Small intestine (tissue), 7 donors: ENCODE measurements at regions not wholly inside any gene's neighbourhood (a gene's known extent, or its start where the extent isn't known, plus 50 kb on each side); places are given as distances from the start of the nearest gene placed in this dataset.
"Not testable (repeated sequence)": the region's sequence is repeated elsewhere in the genome, so short reads cannot be mapped to it uniquely, and the experiment has no call there.

Experiments used
- DNase-seq, 2 donors: peaks; one replicate each; pipeline versions ENCODE4 v3.0.0 to v3.0.0-alpha.2; 2013
- FAIRE-seq: peaks from 2 replicates; lab custom pipeline; 2012; peaks lifted over from hg19 to GRCh38; lab: Jason Lieb, UNC
- H3K27ac ChIP-seq, 3 donors: one replicate each; pipeline ENCODE4 v1.5.1; 2013; ENCODE audit warnings: low read length in 2 of 3, mild to moderate bottlenecking in 2 of 3, control low read depth in 1 of 3, inconsistent platforms in 1 of 3, low read depth in 1 of 3, moderate library complexity in 1 of 3
- H3K27me3 ChIP-seq, 3 donors: one replicate each; pipeline ENCODE4 v1.6.1; 2013; ENCODE audit warnings: low read length in 3 of 3, inconsistent platforms in 1 of 3; ENCODE audit not compliant: control insufficient read depth in 3 of 3, insufficient read depth in 3 of 3
- H3K36me3 ChIP-seq, 3 donors: one replicate each; pipeline ENCODE4 v1.6.1; 2013; ENCODE audit warnings: low read length in 3 of 3, inconsistent platforms in 1 of 3, low read depth in 1 of 3, mild to moderate bottlenecking in 1 of 3, moderate library complexity in 1 of 3; ENCODE audit not compliant: control insufficient read depth in 3 of 3, insufficient read depth in 2 of 3
- H3K4me1 ChIP-seq, 3 donors: one replicate each; pipeline ENCODE4 v1.6.1; 2013; ENCODE audit warnings: low read length in 2 of 3, inconsistent platforms in 1 of 3, low read depth in 1 of 3, mild to moderate bottlenecking in 1 of 3, moderate library complexity in 1 of 3; ENCODE audit not compliant: control insufficient read depth in 3 of 3, insufficient read depth in 2 of 3
- H3K4me3 ChIP-seq, 3 donors: one replicate each; pipeline ENCODE4 v1.5.1; 2013; ENCODE audit warnings: low read length in 3 of 3, control low read depth in 1 of 3, inconsistent platforms in 1 of 3, low read depth in 1 of 3, mild to moderate bottlenecking in 1 of 3, moderate library complexity in 1 of 3
- H3K9me3 ChIP-seq, 2 donors: one replicate each; pipeline ENCODE4 v1.6.1; 2013; ENCODE audit warnings: low read depth in 1 of 2, low read length in 1 of 2; ENCODE audit not compliant: control insufficient read depth in 2 of 2, insufficient read depth in 1 of 2
- WGBS, 3 donors: extraction: QIAGEN DNeasy Blood & Tissue Kit; methylation state at CpG; one replicate each; pipeline ENCODE4 v1.1.7; 2013; 5-methylcytosine and 5-hydroxymethylcytosine counted together
- donor health status: healthy with polysubstance abuse.
- donor health status: control.
- donor health status: control.
- donor health status: Bipolar disorder and iron deficiency.
- donor health status: healthy.

- Histone ChIP-seq H3K4me3 (no peak overlapping the region), H3K4me1 (no peaks in the 10 kb centered on the region), H3K27me3 (no peaks in the 10 kb centered on the region), H3K27ac (no peak overlapping the region), H3K9me3 (peaks cover 0 to 3% of the 10 kb centered on the region in 2 donors), H3K36me3 (no peaks in the 10 kb centered on the region)
- DNase-seq (no peak), FAIRE-seq (no peak)
- 68 to 83% (median 80%) methylated on average over 13 of the region's 13 CpGs for WGBS, 3 donors
These were observed 339.8 kb upstream of the FRG1 start for GRCh38 chr4:189600718-189601435.

- 71 to 79% (median 79%) methylated on average over 3 of the region's 3 CpGs for WGBS, 3 donors
- not testable (repeated sequence) for FAIRE-seq, H3K9me3 ChIP-seq, H3K36me3 ChIP-seq, H3K4me1 ChIP-seq, H3K27me3 ChIP-seq, H3K4me3 ChIP-seq, H3K27ac ChIP-seq, DNase-seq
These were observed 337.8 kb upstream of the FRG1 start for GRCh38 chr4:189602827-189603226.

GRCh38 chr4:189610571-189610970, 330.1 kb upstream of the FRG1 start:
- H3K9me3 ChIP-seq, H3K27me3 ChIP-seq, H3K36me3 ChIP-seq, H3K27ac ChIP-seq, DNase-seq, H3K4me3 ChIP-seq, FAIRE-seq, H3K4me1 ChIP-seq: not testable (repeated sequence)
- WGBS, 3 donors, result 73 to 89% (median 84%) methylated on average over 3 to 4 of the region's 4 CpGs

- Histone ChIP-seq H3K4me1 (no peaks in the 10 kb centered on the region), H3K9me3 (peaks cover 0 to 8% of the 10 kb centered on the region in 2 donors), H3K27ac (no peak overlapping the region), H3K36me3 (no peaks in the 10 kb centered on the region), H3K4me3 (no peak overlapping the region), H3K27me3 (no peaks in the 10 kb centered on the region)
- WGBS, 3 donors, result 63 to 70% (median 64%) methylated on average over 4 of the region's 4 CpGs
- peak in 1 of 2 donors; percentile 3 for DNase-seq
- no peak for FAIRE-seq
These were observed 327.5 kb upstream of the FRG1 start for GRCh38 chr4:189613207-189613606.

- DNase-seq, result no peak
- Histone ChIP-seq H3K4me3 (no peak overlapping the region), H3K27me3 (no peaks in the 10 kb centered on the region), H3K9me3 (peaks cover 0 to 8% of the 10 kb centered on the region in 2 donors), H3K36me3 (no peaks in the 10 kb centered on the region), H3K27ac (no peak overlapping the region), H3K4me1 (no peaks in the 10 kb centered on the region)
- WGBS, 3 donors, result 88 to 98% (median 93%) methylated on average over 20 to 22 of the region's 22 CpGs
- FAIRE-seq, result no peak
These were observed 325.4 kb upstream of the FRG1 start for GRCh38 chr4:189615217-189615663.

GRCh38 chr4:189617741-189618140, 322.9 kb upstream of the FRG1 start:
- not testable (repeated sequence) for H3K36me3 ChIP-seq, FAIRE-seq, H3K9me3 ChIP-seq, H3K27ac ChIP-seq, H3K4me3 ChIP-seq, H3K27me3 ChIP-seq, H3K4me1 ChIP-seq, DNase-seq
- WGBS, 3 donors, result 72 to 84% (median 77%) methylated on average over 5 of the region's 5 CpGs

GRCh38 chr4:189619441-189620250, 321.0 kb upstream of the FRG1 start:
- FAIRE-seq, H3K27me3 ChIP-seq, DNase-seq, H3K9me3 ChIP-seq, H3K27ac ChIP-seq, H3K4me1 ChIP-seq, H3K4me3 ChIP-seq, H3K36me3 ChIP-seq: not testable (repeated sequence)
- WGBS, 3 donors, result 67 to 82% (median 77%) methylated on average over 8 of the region's 8 CpGs

GRCh38 chr4:189622574-189622973, 318.1 kb upstream of the FRG1 start:
- H3K36me3 ChIP-seq, H3K4me1 ChIP-seq, H3K4me3 ChIP-seq, FAIRE-seq, H3K27me3 ChIP-seq, H3K9me3 ChIP-seq, H3K27ac ChIP-seq: not testable (repeated sequence)
- 19 to 51% (median 20%) methylated on average over 3 of the region's 3 CpGs for WGBS, 3 donors
- peak in 1 of 2 donors; percentile 53 for DNase-seq
